ENCODE measurements at regions not wholly inside any gene's neighbourhood (a gene's known extent, or its start where the extent isn't known, plus 50 kb on each side); places are given as distances from the start of the nearest gene placed in this dataset.

DNA sequence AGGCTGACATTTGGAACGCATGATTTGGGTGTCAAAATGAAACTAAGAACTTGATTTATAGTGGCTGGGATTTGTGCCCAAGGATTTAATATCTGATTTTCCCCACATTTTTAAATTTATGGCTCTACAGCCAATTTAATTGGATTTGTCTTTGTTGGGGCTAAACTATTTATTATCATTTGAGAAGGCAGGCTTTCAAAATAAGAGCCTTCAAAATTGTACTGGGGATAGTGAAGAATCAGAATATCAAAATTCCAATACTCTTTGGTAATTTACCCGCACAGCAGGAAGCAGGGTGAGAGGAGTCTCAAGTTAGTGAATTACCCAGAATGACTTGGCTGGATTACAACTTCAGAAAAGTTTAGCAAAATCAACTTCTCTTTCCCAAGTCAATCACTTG, 278.1 kb downstream of the LRATD1 start:
- no peak for TF ChIP-seq POLR2AphosphoS5 (IDR thresholded peaks at IDR 0.05; ENCODE audit: low read depth, low read length)
- TF ChIP-seq, protein P1, sequence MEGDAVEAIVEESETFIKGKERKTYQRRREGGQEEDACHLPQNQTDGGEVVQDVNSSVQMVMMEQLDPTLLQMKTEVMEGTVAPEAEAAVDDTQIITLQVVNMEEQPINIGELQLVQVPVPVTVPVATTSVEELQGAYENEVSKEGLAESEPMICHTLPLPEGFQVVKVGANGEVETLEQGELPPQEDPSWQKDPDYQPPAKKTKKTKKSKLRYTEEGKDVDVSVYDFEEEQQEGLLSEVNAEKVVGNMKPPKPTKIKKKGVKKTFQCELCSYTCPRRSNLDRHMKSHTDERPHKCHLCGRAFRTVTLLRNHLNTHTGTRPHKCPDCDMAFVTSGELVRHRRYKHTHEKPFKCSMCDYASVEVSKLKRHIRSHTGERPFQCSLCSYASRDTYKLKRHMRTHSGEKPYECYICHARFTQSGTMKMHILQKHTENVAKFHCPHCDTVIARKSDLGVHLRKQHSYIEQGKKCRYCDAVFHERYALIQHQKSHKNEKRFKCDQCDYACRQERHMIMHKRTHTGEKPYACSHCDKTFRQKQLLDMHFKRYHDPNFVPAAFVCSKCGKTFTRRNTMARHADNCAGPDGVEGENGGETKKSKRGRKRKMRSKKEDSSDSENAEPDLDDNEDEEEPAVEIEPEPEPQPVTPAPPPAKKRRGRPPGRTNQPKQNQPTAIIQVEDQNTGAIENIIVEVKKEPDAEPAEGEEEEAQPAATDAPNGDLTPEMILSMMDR (IDR thresholded peaks at IDR 0.05): no peak
- TF ChIP-seq, protein P2, sequence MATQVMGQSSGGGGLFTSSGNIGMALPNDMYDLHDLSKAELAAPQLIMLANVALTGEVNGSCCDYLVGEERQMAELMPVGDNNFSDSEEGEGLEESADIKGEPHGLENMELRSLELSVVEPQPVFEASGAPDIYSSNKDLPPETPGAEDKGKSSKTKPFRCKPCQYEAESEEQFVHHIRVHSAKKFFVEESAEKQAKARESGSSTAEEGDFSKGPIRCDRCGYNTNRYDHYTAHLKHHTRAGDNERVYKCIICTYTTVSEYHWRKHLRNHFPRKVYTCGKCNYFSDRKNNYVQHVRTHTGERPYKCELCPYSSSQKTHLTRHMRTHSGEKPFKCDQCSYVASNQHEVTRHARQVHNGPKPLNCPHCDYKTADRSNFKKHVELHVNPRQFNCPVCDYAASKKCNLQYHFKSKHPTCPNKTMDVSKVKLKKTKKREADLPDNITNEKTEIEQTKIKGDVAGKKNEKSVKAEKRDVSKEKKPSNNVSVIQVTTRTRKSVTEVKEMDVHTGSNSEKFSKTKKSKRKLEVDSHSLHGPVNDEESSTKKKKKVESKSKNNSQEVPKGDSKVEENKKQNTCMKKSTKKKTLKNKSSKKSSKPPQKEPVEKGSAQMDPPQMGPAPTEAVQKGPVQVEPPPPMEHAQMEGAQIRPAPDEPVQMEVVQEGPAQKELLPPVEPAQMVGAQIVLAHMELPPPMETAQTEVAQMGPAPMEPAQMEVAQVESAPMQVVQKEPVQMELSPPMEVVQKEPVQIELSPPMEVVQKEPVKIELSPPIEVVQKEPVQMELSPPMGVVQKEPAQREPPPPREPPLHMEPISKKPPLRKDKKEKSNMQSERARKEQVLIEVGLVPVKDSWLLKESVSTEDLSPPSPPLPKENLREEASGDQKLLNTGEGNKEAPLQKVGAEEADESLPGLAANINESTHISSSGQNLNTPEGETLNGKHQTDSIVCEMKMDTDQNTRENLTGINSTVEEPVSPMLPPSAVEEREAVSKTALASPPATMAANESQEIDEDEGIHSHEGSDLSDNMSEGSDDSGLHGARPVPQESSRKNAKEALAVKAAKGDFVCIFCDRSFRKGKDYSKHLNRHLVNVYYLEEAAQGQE (IDR thresholded peaks at IDR 0.05; ENCODE audit: insufficient read depth in 1 of 2, low read depth in 2 of 2, low read length in 1 of 2): no peak
- no peak for TF ChIP-seq TCF7L2 (IDR thresholded peaks at IDR 0.05; ENCODE audit: low read depth, low read length)
- TF ChIP-seq SIN3A (IDR thresholded peaks at IDR 0.05; ENCODE audit: borderline replicate concordance, insufficient read depth, low read depth, low read length): no peak

Data from Panc1 (cell line).